ENCODE measurements at regions not wholly inside any gene's neighbourhood (a gene's known extent, or its start where the extent isn't known, plus 50 kb on each side); places are given as distances from the start of the nearest gene placed in this dataset.

GRCh38 chr1:209439828-209440227 lies 143.7 kb upstream of the CAMK1G start:
- peak; percentile 97 for TF ChIP-seq ZNF211 (tag by site-specific recombination; IDR thresholded peaks at IDR 0.05; ENCODE audit: low read depth)
- TF ChIP-seq ZNF701 (tag by site-specific recombination; IDR thresholded peaks at IDR 0.05): no peak
